ENCODE measurements at regions not wholly inside any gene's neighbourhood (a gene's known extent, or its start where the extent isn't known, plus 50 kb on each side); places are given as distances from the start of the nearest gene placed in this dataset.

DNA sequence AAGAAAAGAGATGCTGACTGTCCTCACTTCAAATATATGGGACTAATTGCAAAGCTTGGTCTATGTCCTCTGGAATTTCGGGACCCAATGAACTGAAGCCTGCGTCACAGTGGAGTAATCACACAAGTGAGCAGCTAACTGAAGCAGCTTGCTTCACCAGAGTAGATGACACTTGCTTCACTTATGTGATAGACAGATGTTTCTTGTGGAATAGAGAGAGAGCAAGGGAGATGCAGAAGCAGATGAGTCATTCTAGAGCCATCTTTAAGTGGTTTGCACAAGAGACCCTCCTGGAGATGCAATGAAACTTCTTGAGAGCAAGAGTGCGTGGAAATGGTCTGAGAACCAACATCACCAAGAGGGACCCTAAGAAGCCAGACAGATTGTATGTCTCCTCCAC lies 1537.1 kb upstream of the FLRT2 start:
- FAIRE-seq (no peak), DNase-seq (ENCODE audit: insufficient read length, low spot score) (no peak)
- no peak for TF ChIP-seq POLR2A (IDR thresholded peaks at IDR 0.05; ENCODE audit: low read depth, low read length)

DNA sequence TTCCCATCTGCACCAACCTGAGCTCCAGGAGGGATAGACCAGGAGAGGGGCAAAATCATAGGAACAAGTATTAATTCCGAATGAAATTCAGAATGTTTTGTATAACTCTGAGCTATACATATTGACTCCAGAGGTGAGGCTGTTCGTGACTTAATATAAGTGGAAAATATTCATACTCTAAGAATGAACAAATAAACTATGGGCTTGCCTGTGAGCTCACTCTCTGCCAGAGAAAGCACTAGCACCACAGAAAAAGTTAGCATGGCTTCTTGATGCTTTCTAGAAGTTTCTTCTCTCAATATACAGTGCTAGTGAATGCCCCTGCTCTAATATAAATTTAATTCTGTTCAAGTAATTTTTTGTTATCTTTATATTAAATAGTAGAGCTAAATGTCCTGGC lies 1536.4 kb upstream of the FLRT2 start:
- FAIRE-seq: no peak
- DNase-seq (ENCODE audit: insufficient read length, low spot score): no peak
- no peak for TF ChIP-seq POLR2A (IDR thresholded peaks at IDR 0.05; ENCODE audit: low read depth, low read length)

DNA sequence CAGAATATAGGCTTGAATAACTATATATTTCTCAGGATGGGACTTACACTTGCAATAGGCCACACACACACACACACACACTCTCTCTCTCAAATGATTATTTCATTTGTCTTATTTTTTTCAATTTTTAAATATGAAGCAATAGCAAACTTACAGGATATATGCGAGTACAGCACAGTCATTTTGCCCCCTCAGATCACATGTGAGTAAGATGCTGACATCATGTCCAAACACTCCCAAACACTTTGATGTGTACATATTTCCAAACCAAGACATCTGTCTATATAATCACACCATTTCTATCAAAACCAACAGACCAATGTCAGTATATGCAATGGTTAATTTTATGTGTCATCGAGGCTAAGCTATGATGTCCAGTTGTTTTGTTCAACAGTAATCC lies 1535.9 kb upstream of the FLRT2 start:
- no peak for FAIRE-seq
- DNase-seq (ENCODE audit: insufficient read length, low spot score): no peak
- no peak for TF ChIP-seq POLR2A (IDR thresholded peaks at IDR 0.05; ENCODE audit: low read depth, low read length)

DNA sequence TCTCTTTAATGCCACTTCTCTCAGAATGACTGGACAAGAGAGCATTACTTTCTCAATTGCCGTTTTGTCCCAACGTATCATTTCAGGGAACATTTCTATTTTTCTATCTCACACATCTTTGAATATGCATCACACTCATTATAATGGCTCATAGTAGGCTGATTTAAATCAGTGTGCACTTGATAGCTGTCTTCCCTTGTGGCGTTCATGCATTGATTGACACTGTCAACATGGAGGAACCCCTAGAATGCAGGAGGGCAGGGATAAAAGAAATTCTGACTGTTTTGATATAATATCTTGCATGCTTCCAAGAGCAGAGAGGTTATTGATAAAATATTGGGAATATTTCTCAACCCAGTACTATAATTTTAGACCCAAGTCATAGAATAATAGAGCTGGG lies 1528.9 kb upstream of the FLRT2 start:
- DNase-seq (ENCODE audit: insufficient read length, low spot score) (no peak), FAIRE-seq (no peak)
- TF ChIP-seq POLR2A (IDR thresholded peaks at IDR 0.05; ENCODE audit: low read depth, low read length): no peak

DNA sequence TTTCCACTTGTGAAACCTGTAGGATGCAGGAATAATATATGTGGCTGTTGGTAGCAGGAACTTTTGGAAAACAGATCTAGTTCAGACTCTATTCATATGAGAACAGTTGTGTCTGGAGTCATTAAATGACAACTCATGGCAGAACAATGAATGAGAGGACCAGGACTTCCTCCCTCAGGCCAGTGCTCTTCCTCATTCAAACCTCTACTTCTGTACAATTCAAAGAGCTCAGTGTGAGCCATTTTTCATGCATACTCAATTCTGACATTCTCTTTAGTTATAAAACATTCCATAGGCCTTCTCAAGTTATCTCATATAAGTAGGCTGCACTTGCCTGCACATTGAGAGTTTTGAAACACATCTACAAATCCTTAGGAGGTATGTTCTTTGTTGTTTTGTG lies 1526.6 kb upstream of the FLRT2 start:
- FAIRE-seq (no peak), DNase-seq (ENCODE audit: insufficient read length, low spot score) (no peak)

DNA sequence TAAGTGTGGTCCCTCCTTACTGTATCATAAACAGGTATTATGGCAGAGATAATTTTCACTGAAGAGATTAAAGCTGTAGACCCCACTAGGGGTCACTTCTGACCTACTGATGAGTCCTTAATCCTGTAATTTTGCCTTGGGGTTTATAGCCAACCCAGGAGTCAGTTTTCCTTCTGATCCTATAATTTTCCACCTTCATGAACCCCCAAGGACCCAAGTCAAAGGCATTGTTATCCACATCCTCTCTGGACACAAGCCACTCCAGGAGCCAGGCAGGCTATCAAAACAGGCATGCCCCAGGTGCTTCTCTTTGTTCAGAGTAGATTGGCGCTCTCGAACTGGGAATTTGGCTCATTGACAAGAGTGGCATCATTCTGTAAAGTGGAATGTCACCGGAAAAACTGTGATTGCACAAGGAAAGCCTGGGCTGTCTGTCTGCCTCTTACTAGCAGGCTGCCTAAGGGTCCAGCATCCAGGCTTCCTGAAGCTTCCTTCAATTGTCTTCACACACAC lies 1523.2 kb upstream of the FLRT2 start:
- FAIRE-seq: no peak
- no peak for DNase-seq (ENCODE audit: insufficient read length, low spot score)
- TF ChIP-seq POLR2A (IDR thresholded peaks at IDR 0.05; ENCODE audit: low read depth, low read length): no peak

More for the DNA sequence above, 1526.6 kb upstream of the FLRT2 start:
- no peak for TF ChIP-seq POLR2A (IDR thresholded peaks at IDR 0.05; ENCODE audit: low read depth, low read length)

DNA sequence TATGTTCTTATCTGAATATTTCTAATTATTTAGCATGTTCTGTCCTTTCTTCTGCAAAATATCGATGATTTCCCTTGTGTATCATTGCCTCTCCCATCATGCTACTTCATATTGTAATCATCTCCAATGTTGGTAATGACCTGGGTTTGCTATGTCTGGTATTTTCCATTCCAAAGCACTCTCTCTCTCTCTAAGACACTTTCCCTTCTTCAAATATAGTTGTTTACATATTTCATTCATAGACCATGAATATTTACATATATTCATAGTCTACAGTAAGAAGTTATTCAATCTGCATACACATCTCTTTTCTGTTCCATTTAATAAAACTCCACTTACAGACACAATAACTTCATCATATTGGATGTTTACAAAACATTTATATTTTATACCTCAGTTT lies 1516.5 kb upstream of the FLRT2 start:
- DNase-seq (ENCODE audit: insufficient read length, low spot score) (no peak), FAIRE-seq (no peak)
- no peak for TF ChIP-seq POLR2A (IDR thresholded peaks at IDR 0.05; ENCODE audit: low read depth, low read length)

DNA sequence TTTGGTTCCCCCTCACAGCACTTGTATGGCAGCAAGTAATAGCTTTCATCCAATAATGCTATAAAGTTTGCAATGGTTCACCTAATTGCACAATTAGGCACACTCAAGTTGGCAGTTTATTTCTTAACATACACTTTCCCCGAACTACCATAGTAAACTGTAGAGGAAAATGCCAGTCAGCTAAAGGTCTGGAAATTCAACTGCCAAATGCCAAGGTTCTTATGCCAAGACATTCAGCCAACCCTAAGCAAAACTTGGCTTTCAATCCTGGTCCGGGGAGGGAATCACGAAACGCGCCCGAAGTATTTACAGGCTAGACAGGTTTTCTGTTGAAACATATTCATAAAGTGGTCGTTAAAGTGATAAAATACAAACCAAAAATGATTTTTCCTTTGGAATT lies 1512.4 kb upstream of the FLRT2 start:
- DNase-seq (ENCODE audit: insufficient read length, low spot score) (no peak), FAIRE-seq (no peak)
- no peak for TF ChIP-seq POLR2A (IDR thresholded peaks at IDR 0.05; ENCODE audit: low read depth, low read length)

DNA sequence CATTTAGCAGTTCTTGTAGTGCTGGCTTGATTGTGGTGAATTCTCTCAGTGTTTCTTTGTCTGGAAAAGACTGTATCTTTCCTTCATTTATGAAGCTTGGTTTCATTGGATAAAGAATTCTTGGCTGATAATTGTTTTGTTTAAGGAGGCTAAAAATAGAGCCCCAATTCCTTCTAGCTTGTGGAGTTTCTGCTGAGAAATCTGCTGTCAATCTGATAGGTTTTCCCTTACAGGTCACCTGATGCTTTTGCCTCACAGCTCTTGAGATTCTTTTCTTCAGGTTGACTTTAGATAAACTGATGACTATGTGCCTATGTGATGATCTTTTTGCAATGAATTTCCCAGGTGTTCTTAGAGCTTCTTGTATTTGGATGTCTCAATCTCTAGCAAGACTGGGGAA lies 1508.5 kb upstream of the FLRT2 start:
- FAIRE-seq (no peak), DNase-seq (ENCODE audit: insufficient read length, low spot score) (no peak)
- TF ChIP-seq POLR2A (IDR thresholded peaks at IDR 0.05; ENCODE audit: low read depth, low read length): no peak

DNA sequence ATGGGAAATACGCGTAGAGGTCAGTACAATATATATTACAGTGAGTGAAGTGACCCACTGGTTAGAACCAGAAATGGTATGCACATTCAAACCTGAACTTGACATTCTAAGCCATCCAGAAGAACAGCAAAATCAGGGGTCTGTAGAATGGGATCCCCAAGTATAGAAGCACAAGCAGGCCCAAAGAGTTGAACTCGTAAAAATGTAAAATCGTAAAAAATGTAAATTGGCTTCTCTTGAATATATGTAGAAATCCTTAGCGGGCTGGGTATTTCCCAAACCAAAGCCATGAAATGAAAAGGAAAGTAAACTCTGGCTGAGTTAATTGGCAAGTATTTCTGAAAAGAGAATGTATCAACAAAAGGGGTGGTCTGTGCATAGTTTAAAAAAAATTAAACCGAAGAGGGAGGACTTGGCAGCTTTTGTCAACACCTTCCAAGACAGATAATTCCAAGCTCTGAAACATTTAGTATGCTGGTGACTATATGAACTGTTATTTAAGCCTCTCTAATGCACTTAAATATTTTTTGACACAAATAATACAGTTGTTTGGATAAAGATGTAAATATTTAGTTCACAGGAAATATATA lies 1505.6 kb upstream of the FLRT2 start:
- FAIRE-seq (no peak), DNase-seq (ENCODE audit: insufficient read length, low spot score) (no peak)
- no peak for TF ChIP-seq POLR2A (IDR thresholded peaks at IDR 0.05; ENCODE audit: low read depth, low read length)

DNA sequence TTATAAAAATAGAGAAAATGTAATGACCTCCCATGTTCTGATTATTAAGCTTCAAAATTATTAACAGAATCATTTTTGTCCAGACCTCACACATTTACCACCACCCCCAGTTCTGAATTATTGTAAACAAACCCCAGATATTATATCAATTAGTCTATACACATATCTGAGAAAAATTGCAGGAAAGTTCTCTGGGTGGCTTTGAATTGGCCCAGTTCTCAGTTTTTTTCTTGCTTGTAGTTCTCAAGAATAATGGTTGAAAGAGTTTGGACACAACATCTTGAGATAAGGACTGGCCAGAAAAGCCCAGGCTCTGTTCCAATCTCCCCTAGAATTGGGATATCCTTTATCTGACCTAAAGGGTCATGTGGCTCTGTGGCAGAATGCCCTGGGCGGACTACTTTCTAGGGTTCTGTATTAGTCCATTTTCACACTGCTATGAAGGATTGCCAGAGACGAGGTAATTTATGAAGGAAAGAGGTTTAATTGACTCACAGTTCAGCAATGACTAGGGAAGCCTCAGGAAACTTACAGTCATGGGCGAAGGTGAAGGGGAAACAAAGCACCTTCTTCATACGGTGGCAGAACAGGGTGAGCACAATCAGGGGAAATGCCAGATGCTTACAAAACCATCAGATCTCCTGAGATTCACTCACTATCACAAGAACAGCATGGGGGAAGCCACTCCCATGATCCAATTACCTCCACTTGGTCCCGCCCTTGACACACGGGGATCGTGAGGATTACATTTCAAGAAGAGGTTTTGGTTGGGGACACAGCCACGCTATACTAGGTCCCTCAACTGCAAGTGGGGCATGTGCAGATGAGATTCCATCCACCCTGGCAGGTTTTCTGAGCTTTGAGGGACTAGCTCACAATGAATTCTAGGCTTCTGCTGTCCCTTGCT lies 1504.6 kb upstream of the FLRT2 start:
- no peak for DNase-seq (ENCODE audit: insufficient read length, low spot score)
- no peak for TF ChIP-seq POLR2A (IDR thresholded peaks at IDR 0.05; ENCODE audit: low read depth, low read length)
- FAIRE-seq: no peak

DNA sequence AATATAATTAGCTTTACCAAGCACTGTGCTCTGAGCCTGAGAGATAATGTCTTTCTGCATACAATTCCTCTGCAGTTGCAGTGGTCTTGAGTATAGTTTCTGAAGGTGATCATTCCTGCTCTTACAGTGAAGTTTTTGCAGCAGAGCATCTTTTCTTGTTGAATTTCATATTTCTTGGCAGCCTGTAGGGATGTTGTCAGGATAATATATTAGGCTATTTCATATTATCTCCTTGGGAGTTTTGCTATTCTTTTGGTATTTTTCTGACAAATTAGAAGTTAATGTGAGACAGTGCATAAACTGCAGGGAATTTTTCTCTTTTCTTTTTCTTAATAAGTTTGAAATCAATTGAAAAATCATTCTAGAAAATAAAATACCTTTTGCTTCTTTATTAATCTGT lies 1502.6 kb upstream of the FLRT2 start:
- FAIRE-seq (no peak), DNase-seq (ENCODE audit: insufficient read length, low spot score) (no peak)
- TF ChIP-seq POLR2A (IDR thresholded peaks at IDR 0.05; ENCODE audit: low read depth, low read length): no peak

DNA sequence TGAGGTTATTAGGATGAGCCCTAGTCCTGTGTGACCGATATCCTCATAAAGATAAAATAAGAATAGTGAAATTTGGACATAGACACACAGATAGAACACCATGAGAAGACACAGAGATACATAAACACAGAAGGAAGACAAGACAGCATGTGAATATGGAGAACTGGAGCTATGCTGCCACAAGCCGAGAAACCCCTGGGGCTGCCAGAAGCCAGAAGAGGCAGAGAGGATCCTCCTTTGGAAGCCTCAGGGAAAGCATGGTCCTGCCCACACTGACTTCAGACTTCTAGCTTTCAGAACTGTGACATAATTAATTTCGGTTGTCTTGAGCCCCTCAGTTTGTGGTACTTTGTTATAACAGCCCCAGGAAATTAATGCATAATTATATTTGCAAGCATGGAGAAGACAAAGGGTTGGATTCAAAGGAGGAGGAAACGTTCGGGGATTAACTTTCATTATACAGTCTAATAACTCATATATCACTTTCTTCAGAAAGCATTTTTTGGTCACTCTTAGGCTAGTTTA lies 1501.8 kb upstream of the FLRT2 start:
- FAIRE-seq (no peak), DNase-seq (ENCODE audit: insufficient read length, low spot score) (no peak)
- no peak for TF ChIP-seq POLR2A (IDR thresholded peaks at IDR 0.05; ENCODE audit: low read depth, low read length)

DNA sequence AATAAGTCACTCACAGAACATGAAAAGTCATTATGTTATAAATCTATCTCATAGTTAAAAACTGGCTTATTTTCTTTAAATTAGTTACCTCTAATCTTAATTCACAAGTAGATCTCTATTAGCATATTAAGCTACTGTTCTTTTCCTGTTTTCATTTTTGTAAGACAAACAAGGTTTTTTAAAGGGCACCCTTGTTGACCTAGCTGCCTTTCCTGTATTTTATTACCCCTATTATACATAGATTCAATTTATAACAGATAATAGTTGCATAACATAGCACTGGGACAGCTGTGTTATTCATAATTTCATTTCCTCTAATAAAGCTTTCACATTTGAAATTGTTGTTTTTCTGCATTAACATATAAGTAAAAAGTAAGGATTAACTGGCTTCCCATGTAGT lies 1500.7 kb upstream of the FLRT2 start:
- no peak for DNase-seq (ENCODE audit: insufficient read length, low spot score)
- no peak for FAIRE-seq
- TF ChIP-seq POLR2A (IDR thresholded peaks at IDR 0.05; ENCODE audit: low read depth, low read length): no peak

DNA sequence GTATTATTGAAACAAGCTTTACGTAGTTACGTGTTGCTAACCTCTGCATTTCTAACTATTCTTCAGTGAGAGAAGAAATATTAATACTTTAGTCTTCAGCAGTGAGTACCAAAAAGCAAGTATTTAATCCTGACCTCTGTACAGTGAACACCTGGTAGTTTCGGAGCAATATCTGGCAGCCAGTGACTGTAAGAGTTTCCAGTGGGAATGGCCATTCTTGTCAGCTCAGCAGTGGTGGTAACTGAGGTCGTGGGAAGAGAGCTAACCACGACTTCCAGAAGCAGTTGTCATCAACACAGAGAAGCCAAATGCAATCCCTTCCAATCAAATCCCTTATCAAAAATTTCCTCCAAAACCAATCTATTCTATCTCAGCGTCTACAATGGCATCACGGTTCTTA lies 1500.2 kb upstream of the FLRT2 start:
- no peak for FAIRE-seq
- no peak for TF ChIP-seq POLR2A (IDR thresholded peaks at IDR 0.05; ENCODE audit: low read depth, low read length)
- DNase-seq (ENCODE audit: insufficient read length, low spot score): no peak

All from H54 (cell line).